Transverse colon (tissue), 4 donors: ENCODE measurements at regions not wholly inside any gene's neighbourhood (a gene's known extent, or its start where the extent isn't known, plus 50 kb on each side); places are given as distances from the start of the nearest gene placed in this dataset.

ENCODE experiments used
- DNase-seq: peaks from one replicate; pipeline ENCODE4 v3.0.0-alpha.2; 2019
- H3K27ac ChIP-seq, 4 donors: fragments of 200-600 bp; sonication (generic); 2 replicates each; pipeline ENCODE4 v1.5.1; 2016 to 2018; ENCODE audit warnings: inconsistent platforms in 4 of 4
- H3K27me3 ChIP-seq: fragments of 200-600 bp; sonication (generic); 2 replicates; pipeline ENCODE4 v1.5.1; 2017; ENCODE audit warnings: inconsistent platforms
- H3K36me3 ChIP-seq, 4 donors: fragments of 200-600 bp; sonication (generic); 2 replicates each; pipeline ENCODE4 v1.5.1; 2017 to 2019; ENCODE audit warnings: inconsistent platforms in 4 of 4
- H3K4me1 ChIP-seq, 4 donors: fragments of 200-600 bp; sonication (generic); 2 replicates each; pipeline ENCODE4 v1.5.1; 2017 to 2020; ENCODE audit warnings: inconsistent platforms in 4 of 4
- H3K4me3 ChIP-seq, 4 donors: fragments of 200-600 bp; sonication (generic); 1 replicate in 1 of 4; 2 replicates in 3 of 4; pipeline versions ENCODE4 v1.5.1 to v1.6.1; 2017 to 2019; ENCODE audit warnings: inconsistent platforms in 4 of 4
- H3K9me3 ChIP-seq, 2 donors: fragments of 200-600 bp; sonication (generic); 2 replicates each; pipeline ENCODE4 v1.5.1; 2017 to 2019; ENCODE audit warnings: inconsistent platforms in 2 of 2
- EP300 ChIP-seq: sonication (generic); formaldehyde crosslinking; IDR thresholded peaks from one replicate; pipeline ENCODE4 v1.6.1; 2017; ENCODE audit warnings: antibody characterized with exemption, low read depth
- POLR2A ChIP-seq: fragments of 450-650 bp; IDR thresholded peaks from one replicate; pipeline ENCODE4 v1.6.1; 2016; ENCODE audit warnings: antibody characterized with exemption, mild to moderate bottlenecking, moderate library complexity
- POLR2AphosphoS5 ChIP-seq, 3 donors: sonication (generic); formaldehyde crosslinking; IDR thresholded peaks; one replicate each; pipeline ENCODE4 v1.6.1; 2016; ENCODE audit warnings: antibody characterized with exemption in 3 of 3
- WGBS, 2 donors: methylation state at CpG; one replicate each; pipeline ENCODE4 v1.1.5; 2018; ENCODE audit warnings: low coverage in 1 of 2; 5-methylcytosine and 5-hydroxymethylcytosine counted together
- in situ Hi-C, 4 donors: fragments of 200-750 bp; cut with MboI; loops; one replicate each; pipeline versions ENCODE4 v1.15.0 to v1.15.1; 2017; ENCODE audit warnings: low sequenced_read_pairs in 3 of 4, low pct_ligation_motif_present in 1 of 4, low pct_unique_long_range_greater_than_20kb in 1 of 4
- intact Hi-C: fragments of 100-400 bp; cut with DNase I; formaldehyde crosslinking; loops from one replicate; pipeline ENCODE4 v1.15.1; 2023; ENCODE audit warnings: low total_unique reads
- TF ChIP-seq, protein P1 (sequence below), 5 experiments: fragments of 200-600 bp in 3 of 5; fragments of 450-650 bp in 2 of 5; sonication (generic) in 3 of 5; IDR thresholded peaks; 1 replicate in 2 of 5; 2 replicates in 3 of 5; pipeline ENCODE4 v1.5.1; 2016 to 2017; ENCODE audit warnings: antibody characterized with exemption in 5 of 5, inconsistent platforms in 3 of 5, mild to moderate bottlenecking in 2 of 5, moderate library complexity in 1 of 5

GRCh38 chr9:100939636-100940035 lies 88.9 kb upstream of the PLPPR1 start:
- DNase-seq, result no peak
- no peak for TF ChIP-seq POLR2AphosphoS5 (IDR thresholded peaks at IDR 0.05)
- no peak for TF ChIP-seq POLR2A
- no peak for TF ChIP-seq EP300
- TF ChIP-seq, protein P1, sequence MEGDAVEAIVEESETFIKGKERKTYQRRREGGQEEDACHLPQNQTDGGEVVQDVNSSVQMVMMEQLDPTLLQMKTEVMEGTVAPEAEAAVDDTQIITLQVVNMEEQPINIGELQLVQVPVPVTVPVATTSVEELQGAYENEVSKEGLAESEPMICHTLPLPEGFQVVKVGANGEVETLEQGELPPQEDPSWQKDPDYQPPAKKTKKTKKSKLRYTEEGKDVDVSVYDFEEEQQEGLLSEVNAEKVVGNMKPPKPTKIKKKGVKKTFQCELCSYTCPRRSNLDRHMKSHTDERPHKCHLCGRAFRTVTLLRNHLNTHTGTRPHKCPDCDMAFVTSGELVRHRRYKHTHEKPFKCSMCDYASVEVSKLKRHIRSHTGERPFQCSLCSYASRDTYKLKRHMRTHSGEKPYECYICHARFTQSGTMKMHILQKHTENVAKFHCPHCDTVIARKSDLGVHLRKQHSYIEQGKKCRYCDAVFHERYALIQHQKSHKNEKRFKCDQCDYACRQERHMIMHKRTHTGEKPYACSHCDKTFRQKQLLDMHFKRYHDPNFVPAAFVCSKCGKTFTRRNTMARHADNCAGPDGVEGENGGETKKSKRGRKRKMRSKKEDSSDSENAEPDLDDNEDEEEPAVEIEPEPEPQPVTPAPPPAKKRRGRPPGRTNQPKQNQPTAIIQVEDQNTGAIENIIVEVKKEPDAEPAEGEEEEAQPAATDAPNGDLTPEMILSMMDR (IDR thresholded peaks at IDR 0.05), result no peak
- in situ Hi-C loops, result no loop called here

GRCh38 chr9:100959226-100959625 lies 69.3 kb upstream of the PLPPR1 start:
- no peak for DNase-seq
- Histone ChIP-seq H3K9me3 (no peaks in the 10 kb centered on the region), H3K27me3 (no peaks in the 10 kb centered on the region), H3K4me3 (no peak overlapping the region), H3K36me3 (no peaks in the 10 kb centered on the region), H3K27ac (no peak overlapping the region), H3K4me1 (no peaks in the 10 kb centered on the region)
- TF ChIP-seq, protein P1 (IDR thresholded peaks at IDR 0.05), result no peak
- no peak for TF ChIP-seq EP300
- TF ChIP-seq POLR2A, result no peak
- no peak for TF ChIP-seq POLR2AphosphoS5 (IDR thresholded peaks at IDR 0.05)
- WGBS, 2 donors, result 67 to 70% methylated on average over 3 of the region's 3 CpGs
- in situ Hi-C loops (no loop called here), intact Hi-C loops (no loop called here)

More at GRCh38 chr9:100939636-100940035, 88.9 kb upstream of the PLPPR1 start:
- no peaks in the 10 kb centered on the region for H3K9me3 ChIP-seq
- H3K4me1 ChIP-seq, result no peaks in the 10 kb centered on the region
- H3K27me3 ChIP-seq, result no peaks in the 10 kb centered on the region
- H3K27ac ChIP-seq, result no peak overlapping the region
- intact Hi-C loops, result no loop called here
- no peaks in the 10 kb centered on the region for H3K36me3 ChIP-seq
- no peak overlapping the region for H3K4me3 ChIP-seq
